Tongue (tissue), 1 donor: ENCODE measurements at regions not wholly inside any gene's neighbourhood (a gene's known extent, or its start where the extent isn't known, plus 50 kb on each side); places are given as distances from the start of the nearest gene placed in this dataset.
"Not testable (repeated sequence)": the region's sequence is repeated elsewhere in the genome, so short reads cannot be mapped to it uniquely, and the experiment has no call there.

Experiments
- DNase-seq: peaks from one replicate; pipeline ENCODE4 v3.0.0-alpha.2; 2015

DNA sequence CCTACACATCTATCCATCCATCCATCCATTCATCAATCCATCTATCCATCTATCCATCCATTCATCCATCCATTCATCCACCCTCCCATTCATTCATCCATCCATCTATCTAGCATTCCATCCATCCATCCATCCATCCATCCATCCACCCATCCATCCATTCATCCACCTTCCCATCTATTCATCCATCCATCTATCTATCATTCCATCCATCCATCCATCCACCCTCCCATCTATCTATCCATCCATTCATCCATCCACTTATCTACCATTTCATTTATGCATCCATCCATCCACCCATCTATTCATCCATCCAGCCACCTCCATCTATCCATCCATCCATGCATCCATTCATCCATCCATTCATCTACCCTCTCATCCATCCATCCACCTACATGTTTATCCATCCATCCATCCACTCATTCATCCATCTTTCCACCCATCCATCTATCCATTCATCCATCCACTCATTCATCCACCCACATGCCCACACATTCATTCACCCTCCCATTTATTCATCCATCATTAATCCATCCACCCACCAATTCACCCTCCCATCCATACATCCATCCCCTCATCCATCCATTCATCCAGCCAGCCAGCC, 258.5 kb downstream of the CRLF2 start:
- DNase-seq = no peak

DNA sequence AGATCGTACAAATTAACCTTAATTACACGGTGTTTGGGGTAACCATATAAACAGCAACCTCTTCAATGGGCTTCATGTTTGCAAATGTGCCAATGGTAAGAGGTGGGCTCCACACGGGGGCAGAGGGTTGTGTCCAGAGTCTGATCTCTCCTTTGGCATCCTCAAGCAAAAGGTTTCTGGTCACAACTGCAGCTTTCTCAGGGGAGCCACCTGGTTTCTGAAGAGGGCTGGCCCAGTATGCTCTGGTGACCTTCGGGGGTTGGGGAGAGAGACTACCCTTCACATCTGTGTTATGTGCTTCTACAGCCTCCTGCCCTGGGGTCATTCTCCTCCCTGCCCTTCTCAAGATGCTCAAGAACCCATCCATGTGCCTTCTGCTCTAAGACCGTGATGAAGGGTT, 259.6 kb downstream of the CRLF2 start:
- DNase-seq = no peak

DNA sequence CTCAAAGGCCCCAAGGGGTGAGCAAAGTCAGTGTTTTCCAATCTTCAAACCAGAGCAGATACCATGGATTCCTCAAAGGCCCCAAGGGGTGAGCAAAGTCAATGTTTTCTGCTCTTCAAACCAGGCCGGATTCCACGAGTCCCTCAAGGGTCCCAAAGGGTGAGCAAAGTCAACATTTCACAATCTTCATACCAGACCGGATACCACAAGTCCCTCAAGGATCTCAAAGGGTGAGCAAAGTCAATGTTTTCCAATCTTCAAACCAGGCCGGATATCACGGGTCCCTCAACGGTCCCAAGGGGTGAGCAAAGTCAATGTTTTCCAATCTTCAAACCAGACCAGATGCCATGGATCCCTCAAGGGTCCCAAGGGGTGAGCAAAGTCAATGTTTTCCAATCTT, 265.2 kb downstream of the CRLF2 start:
- not testable (repeated sequence) for DNase-seq

DNA sequence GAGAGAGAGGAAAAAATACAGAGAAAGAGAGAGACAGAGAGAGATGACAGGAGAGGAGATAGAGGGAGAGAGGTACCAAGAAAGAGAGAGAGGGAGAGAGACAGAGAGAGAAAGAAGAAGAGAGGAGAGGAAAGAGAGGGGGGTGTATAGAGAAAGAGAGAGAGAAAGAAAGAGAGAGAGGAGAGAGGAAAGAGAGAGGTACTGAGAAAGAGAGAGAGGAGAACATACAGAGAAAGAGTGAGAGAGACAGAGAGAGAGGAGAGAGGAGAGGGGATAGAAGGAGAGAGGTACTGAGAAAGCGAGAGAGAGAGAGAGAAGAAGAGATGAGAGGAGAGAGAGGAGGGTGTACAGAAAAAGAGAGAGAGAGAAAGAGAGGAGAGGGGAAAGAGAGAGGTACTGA, 269.4 kb downstream of the CRLF2 start:
- DNase-seq = no peak

DNA sequence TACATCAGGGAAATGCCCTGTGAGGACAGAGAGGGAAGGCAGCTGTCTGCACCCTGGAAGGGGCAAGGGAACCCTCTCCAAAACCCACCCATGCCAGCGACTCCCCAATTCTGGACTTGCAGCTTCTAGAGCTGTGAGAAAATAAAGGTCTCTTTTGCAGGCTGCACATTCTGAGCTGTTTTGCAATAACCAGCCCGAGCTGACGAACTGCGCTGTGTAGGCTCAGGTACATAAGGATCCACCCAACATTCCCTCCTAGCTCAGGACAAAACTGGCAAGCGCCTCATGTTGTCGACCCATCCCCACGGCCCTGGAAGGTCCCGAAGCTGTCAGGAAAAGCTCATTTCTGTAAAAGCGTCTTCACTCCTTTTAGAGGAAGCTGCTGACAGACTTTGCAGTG, 271.8 kb downstream of the CRLF2 start:
- DNase-seq = no peak

DNA sequence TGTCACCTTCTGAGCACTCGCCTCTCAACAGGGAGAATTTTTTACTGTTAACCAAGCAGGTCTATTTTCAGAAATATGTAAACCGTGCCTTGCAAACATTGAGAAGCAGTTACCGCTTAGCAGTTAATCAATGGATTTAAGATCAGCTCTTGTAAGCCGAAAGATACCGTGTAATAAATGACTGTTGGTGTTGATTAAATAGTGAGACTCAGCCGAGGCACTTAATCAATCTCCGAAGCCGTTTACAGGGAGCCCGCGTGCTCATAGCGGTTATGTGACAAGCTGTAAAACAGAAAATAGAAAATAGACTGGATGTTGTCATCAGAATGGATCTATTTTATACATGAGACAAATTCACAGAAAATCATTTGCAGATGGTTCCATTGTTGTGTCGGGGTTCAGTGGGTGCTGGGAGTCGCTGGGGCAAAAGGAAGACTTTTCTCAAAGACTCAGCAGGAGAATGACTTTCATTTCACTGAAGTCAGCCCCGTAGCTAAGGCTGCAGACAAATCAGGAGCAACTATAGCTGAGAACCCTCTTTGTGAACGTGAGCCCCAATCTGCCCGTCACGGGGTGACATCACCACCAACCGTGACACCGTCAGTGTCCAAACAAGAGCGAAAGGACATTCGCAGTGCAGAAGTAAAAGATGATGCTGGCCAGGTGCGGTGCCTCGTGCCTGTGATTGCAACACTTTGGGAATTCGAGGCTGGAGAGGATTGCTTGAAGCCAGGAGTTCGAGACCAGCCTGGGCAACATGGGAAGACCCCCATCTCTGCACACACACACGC, 275.3 kb downstream of the CRLF2 start:
- DNase-seq = no peak

DNA sequence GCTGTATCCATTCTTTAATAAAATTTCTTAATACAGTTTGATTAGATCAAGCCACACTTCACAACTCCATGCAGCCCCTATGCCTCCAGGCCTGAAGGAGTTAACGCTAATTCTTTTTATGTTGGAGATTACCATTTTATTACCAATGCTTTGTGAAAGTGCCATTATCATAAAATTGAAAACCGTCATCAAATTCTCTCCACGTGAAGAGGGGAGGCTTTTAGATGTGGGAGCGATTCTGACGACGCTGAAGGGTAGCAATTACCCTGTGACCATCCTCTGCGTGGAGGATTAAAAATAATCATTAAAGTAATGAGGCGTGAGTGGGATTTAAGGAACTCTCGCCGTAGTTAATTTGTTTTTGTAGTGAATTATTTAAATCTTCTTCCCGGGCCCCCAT, 278.8 kb downstream of the CRLF2 start:
- no peak for DNase-seq

DNA sequence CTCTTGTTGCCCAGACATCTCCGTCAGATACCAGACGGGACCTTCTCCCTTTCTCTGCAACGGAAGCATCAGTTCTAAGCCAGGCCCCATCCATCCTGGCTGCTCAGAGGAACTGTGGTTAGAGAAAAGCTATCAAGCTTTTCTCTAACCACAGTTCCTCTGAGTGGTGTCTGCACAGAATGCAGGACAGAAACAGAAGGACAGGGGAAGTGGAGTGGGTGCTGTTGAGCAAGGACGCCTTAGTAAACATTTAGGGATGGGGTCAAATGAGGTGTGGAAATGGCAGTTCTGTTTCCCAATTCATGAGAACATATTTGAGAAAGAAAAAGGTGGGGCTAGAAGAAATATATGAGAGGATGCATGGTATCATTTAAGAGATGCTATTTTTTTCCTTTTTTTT, 283.8 kb downstream of the CRLF2 start:
- no peak for DNase-seq

DNA sequence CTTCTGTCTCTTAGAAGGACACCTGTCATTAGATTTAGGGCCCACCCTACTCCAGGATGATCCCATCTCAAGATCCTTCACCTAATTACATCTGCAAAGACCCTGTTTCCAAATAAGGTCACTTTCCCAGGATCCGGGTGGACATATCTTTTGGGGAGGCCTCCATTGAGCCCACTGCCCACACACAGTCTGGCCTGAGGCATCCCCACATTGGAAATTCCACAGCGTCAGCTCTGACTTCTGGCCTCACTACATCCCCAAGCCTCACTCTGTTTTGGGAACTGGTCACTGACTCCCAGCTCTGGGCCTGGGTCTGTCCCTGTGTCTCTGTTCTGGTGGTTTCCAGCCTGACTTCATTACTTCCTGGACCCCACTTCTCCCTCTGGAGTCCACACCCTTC, 285.5 kb downstream of the CRLF2 start:
- DNase-seq = no peak

DNA sequence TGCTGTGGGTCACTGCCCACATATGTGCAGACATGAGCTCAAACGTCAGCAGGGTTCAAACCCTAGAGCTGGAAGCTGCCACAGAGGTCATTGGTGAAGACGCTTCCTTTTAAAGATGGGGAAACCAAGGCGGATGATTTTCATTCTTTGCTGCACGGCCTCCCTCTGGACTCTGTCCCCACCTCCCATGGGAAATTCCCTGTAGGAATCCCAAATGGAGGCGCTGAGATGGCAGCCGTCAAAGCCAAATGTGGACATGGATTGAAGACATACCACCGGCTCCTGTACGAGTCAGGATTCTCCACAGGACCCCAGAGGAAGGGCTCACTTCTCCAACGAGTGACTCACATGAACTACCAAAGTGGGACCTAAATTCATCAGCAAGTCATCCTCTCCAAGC, 286.4 kb downstream of the CRLF2 start:
- DNase-seq = no peak

DNA sequence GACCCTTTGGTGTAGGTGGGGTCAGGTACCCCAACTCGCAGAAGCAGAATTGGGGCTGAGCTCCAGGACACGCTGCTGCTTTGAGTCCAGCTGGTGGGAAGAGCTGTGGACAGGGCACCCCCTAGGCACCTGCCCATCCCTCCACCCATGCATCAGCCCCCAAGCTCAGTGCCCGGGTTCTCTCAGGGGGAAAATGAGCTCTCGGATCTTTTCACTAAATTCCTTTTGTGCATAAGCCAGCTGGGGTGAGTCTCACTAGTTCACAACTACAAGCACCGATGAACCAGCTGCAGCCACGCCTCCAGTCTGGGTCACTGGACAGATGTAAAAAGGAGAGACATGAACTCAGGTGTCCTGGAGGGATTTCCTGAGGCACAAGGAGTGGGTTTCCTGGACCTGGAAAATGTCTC, 286.8 kb downstream of the CRLF2 start:
- DNase-seq = no peak

DNA sequence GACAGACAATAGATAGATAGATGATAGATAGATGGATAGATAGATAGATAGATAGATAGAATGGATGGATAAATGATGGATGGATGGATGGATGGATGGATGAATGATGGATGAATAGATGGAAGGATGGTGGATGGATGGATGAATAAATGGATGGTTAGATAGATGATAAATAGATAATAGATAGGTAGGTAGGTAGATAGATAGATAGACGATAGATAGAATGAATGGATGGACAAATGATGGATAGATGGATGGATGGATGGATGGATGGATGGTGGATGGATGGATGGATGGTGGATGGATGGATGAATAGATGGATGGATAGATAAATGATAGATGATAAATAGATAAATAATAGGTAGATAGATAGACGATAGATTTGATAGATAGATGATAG, 287.4 kb downstream of the CRLF2 start:
- no peak for DNase-seq

DNA sequence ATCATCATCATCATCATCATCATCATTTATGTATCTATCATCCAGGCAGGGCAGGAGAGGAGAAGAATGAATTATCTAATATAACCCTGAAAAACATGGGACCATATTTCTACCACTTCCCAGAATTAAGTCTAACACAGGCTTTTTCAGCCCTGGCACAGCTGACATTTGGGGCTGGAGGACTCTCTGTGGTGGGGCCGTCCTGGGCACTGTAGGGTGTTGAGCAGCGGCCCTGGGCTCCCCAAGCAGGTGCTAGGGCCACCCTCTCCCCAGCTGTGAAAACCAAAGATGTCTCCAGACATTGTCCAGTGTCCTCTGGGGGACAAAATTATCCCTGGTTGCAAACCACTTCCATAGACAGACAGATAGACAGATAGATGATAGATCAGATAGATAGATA, 288.4 kb downstream of the CRLF2 start:
- no peak for DNase-seq

DNA sequence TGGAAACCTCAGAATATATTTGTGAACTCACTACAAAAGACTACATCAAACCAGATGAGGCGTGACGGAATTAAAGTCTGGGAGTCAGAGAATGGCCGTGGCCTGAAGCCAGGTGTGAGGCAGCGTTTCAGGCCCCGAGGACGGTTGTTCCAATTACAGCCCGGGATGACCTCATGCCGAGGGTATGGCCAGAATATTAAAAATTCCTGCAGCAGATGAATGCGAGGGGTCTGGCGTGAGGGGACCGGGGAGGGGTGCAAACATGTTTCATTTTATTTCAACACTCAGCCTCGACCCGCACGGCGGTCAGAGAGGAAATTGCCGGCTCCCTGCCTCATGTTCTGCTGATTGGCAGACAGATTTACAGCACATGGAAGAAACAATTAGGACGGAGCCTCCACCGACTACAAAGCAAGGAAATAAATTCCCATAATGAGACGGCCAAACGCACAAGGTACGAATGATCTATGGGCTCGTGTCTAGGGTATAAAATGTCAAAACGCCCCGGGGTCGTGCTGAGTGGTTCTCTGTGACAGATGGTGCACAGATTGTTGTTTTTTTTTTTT, 289.7 kb downstream of the SHOX start:
- DNase-seq = peak; percentile 86

DNA sequence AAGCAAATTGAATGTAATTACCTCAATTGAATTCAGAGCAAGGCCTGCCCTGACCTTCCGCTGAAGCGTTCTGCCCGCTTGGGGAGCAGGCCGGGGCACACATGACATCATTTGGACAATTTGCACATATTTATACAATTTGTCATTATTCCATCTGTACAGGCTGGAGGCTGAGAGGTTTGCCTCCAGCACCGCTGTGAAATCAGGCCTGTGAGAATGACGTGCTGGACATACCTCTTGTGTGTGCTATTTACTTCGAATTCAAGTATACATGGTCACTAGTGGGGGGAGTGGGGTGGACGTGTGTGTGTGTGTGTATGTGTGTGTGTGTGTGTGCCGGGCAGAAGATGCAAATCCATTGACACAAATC, 285.6 kb downstream of the SHOX start:
- peak; percentile 16 for DNase-seq

DNA sequence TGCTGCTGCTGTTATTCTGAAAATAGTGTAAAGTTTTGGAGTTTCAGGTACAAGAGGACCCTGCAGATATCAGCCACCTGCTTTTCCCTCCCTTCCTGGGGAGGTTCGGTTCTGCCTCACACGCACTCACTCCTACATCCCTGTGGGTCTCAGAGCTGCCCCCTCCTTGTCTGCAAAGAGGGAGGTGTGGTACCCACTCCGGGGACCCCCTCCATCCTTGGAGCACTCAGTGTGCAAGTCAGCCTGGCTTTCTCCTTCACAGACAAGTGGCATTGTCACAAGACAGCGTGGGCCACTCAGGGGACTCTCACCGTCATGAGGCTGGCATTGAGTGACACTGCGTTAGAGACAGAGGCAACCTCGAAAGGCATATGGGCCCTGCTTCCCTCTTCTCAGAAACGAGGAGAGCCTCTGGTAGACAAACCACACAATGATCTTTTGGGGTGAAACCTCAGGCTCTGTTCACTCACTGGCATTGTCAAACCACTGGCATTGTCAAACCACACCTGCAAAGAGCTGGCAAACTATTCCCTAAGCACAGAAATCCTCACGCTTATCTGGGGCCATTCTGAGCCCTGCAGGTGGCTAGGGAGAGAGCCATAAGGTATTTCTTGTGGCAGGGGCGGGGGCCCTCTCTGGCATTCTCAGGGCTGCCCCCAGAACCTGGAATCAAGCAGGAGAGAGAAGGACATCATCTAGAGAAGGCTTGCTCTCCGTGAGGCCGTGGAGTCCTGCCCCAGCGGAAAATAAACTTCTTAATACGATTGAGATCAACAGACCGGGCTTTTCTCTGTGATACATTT, 285.0 kb downstream of the SHOX start:
- no peak for DNase-seq

DNA sequence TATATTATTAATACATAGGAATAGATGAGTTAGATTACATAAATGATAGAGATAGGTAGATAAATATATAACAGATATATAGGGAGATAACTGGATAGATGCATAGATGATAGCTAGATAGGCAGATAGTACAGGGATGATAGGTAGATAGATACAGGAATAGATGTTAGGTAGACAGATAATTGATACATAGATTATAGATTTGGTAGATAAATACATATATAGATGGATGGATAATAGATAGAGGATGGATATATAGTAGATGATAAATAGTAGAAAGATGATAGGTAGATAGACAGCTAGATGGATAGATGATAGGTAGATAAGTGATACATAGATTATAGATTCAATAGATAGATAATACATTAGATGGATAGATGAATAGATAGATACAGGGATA, 283.6 kb downstream of the SHOX start:
- no peak for DNase-seq

DNA sequence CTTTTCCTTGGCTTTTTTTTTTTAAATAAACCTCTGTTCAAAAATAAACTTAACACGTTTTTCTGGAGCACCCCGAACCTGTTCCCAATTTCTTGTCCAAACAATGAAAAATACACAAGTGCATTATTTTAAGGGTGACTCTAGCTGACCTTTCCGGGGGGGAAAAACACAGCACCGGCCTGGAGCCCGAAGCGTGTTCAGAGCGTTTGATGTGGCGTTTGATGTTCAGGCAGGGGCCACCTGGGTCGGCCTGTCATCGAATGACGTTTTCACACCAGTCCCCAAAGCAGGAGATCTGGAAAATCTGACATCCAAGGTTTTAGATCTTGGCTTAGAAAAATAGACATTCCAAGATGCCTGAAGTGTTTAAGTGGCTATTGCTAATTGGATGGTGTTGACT, 282.1 kb downstream of the SHOX start:
- DNase-seq = no peak

DNA sequence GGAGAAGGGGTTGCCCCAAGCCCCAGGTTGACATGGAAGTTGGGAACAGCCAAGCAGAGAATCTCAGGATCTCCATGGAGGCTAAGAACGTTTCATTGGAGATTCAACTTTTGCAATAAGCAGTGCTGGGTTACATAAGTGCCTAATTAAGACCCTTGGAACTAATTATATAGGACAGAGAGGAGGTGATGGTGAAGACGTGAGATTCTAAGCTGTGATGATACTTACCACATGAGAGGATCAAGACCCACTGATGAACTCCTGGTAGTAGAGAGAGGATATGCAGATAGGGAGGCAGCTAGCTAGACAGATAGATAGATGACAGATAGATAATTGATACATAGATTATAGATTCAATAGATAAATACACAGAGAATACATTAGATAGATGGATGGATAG, 278.5 kb downstream of the SHOX start:
- not testable (repeated sequence) for DNase-seq

DNA sequence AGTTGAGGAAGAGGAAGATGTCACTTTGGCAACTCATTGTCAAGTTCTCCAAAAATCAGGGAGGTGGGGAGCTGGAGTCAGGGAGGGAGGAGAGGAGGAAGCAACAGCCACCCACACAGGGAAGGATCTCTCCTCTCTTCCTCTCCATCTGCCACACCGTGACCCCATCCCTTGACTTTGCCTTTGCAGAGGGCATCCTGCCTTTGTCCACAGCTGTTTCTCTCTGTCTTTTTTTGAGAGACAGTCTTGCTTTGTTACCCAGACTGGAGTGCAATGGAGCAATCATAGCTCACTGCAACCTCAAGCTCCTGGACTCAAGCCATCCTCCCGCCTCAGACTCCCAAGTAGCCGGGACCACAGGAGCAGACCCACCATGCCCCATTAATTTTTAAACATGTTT, 276.0 kb downstream of the SHOX start:
- no peak for DNase-seq

DNA sequence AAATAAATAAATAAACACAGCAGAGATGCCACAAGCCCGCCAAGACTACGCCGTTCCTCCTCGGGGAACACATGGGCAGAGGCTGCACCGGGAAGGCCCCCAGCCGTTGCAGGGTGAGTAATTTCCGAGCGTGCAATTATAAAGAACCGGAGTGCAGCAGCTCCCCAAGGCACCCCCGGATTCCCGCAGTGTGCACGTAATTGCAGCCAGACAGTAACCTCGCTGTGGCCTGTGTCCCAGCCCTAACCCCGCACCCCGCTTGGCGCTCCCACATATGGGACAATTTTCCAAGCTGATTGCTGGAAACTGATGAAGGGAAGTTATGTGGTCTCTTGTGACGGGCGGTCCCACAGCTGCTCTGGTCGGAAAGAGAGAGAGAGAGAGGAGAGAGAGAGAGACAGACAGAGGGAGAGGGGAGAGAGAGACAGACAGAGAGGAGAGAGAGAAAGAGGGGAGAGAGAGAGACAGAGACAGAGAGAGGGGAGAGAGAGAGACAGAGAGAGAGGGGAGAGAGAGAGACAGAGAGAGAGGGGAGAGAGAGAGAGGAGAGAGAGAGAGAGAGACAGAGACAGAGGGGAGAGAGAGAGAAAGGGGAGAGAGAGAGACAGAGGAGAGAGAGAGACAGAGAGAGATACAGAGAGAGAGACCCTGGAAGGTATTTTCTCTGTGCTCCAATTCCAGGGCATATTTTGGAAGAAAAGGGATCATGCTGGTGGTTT, 275.4 kb downstream of the SHOX start:
- DNase-seq = peak; percentile 38

DNA sequence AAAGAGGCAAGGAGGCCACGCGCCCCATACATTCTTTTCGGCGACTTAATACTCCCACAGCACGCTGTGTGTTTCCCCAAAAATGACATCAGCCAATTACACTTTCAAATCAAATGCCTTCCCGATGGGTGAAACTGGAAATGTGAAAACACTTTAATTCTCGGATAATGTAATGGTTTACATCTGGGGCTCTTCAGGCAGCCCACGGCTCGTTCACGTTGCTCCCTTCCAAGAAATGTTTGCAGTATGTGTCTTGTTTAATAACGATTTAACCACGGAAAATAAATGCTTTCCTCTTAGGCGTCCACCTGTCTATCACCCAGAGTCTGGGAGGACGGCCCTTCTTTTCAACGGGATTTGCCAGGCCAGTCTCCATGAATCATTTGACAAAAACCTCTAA, 272.5 kb downstream of the SHOX start:
- DNase-seq = peak; percentile 64

DNA sequence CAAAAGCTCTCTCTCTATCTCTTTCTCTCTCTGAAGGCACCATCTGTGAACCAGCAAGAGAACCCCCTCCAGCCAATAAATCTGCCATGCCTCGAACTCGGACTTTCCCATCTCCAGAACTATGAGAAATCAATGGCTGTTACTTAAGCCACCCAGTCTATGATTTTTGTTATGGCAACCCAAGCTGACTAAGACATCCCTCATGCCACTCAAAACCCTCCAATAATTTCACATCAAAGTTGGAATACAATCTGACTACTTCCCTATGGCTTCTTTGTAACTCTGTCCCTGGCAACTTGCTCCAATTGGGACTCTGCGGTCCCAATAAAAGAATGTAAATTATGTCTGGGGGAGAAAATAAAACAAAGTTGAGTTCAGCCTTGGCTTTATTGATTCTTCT, 265.7 kb downstream of the SHOX start:
- DNase-seq = no peak
